GM21526 (cell line): ENCODE measurements at regions not wholly inside any gene's neighbourhood (a gene's known extent, or its start where the extent isn't known, plus 50 kb on each side); places are given as distances from the start of the nearest gene placed in this dataset.

ENCODE experiments used
- ATAC-seq: cut with Tn5 transposase; IDR thresholded peaks from one replicate; pipeline ENCODE4 v1.9.1; 2021; ENCODE audit warnings: moderate library complexity; ENCODE audit not compliant: unreplicated experiment, low FRiP score

DNA sequence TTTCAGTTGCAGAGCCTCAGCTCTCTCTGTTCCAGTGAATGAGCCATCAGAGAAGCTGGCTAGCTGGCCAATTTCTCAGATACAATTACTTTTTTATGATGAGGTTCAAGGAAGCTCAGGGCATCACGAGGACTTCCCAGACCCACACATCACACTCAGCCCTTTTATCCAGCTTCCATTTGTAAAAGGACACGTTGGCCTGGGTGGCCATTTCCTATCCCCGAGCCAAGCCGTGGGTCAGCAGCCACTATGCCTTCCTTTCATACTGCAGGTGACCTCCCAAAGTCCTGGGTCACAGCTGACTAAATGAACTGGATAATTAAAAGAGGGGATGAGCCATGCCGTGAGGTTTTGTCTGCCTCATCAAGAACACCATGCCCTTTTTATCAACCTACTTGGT lies 236.9 kb upstream of the PPARGC1A start:
- no peak for ATAC-seq

DNA sequence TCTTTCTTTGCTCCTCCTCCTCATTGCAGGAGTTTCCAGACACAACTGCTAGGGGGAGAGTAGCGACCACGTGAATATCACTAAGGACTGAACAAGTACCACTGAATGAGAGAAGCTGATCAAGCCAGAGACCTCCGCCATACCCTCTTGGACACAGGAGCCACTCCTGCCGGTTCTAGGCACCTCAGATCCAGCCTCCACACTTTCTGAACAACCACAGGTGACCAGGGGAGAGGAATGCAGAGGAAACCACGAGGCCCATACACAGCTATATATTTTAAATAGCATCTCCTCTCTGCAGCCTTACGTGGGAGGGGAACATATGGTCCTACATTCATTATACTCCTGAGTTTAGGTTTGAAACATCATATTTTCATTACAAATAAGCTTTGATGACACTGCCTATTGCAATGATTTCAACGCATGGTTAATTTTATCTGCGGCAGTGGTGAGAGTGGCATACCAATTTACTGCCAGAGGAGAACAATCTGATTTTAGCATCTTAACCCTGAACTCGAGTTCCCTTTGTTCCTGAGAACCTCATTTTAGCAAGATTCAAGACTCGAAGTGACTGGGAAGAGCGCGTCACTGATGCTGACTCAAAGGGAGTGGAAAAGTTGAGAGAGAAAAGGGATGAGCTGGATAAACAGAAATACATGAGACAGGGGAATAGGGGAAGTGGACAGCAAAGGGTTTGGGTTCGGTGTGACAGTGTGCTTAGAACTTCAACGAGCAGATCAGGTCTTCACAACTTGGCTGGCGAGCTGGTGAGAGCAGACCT lies 231.7 kb upstream of the PPARGC1A start:
- ATAC-seq = no peak

- ATAC-seq = no peak
These were observed 228.1 kb upstream of the PPARGC1A start for GRCh38 chr4:24117975-24118374.

- no peak for ATAC-seq
These were observed 226.3 kb upstream of the PPARGC1A start for GRCh38 chr4:24116107-24116506.

- no peak for ATAC-seq
These were observed 225.2 kb upstream of the PPARGC1A start for GRCh38 chr4:24114919-24115500.

GRCh38 chr4:24114444-24114843 lies 224.6 kb upstream of the PPARGC1A start:
- ATAC-seq = no peak

- ATAC-seq = no peak
These were observed 222.6 kb upstream of the PPARGC1A start for GRCh38 chr4:24112466-24112865.

DNA sequence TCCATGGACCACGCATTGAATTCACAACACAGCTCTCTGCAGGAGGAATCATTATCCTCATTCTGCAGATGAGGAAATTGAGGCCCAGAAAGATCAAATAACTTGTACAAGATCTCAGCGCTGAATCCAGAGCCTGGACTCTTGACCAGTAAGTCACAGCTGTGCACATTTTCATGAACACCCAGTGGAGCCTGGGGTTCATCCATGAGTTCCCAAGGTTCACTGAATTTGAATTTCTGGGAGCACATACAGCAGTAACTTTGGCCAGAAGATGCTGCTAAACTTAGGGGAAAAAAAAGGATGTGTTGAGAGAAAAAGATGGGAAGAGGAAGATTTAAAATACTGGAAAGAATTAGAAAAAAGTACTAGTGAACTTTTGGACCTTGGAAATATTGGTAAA lies 218.7 kb upstream of the PPARGC1A start:
- ATAC-seq = no peak

GRCh38 chr4:24105327-24106038 lies 215.6 kb upstream of the PPARGC1A start:
- no peak for ATAC-seq

- no peak for ATAC-seq
These were observed 214.3 kb upstream of the PPARGC1A start for GRCh38 chr4:24104158-24104565.

DNA sequence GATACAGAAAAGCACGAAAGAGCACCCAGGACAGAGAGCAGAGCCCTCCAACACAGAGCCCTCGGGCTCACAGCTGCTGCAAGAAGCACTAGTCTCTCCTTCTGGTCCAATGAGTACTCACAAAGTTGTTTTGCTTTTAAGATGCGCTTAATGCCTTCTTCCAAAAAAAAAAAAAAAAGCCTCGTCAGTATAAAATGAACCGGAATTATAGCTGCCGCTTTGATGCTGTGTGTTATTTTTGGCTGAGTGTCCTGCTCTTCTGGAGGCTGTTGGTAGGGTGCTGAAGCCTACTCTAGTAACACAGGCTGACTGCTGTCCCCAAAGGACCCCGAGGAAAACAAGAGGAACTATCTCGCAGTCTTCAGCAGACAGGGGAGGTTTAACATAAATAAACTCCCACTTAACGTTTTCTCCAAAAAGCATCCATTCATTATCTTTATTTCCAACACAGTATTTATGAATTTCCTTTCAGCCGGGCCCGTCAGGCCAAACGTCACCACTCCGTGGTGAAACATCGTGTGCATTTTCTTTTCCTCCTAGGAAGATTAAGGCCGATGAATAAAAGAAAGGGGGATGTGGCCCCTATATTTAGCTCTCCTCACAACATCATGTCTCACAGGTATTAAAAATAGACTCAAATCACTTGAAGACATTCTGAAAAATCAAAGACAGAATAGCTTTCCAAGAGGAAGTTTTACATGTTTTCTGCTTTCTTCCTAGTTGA lies 213.7 kb upstream of the PPARGC1A start:
- ATAC-seq = no peak

- ATAC-seq = no peak
These were observed 212.8 kb upstream of the PPARGC1A start for GRCh38 chr4:24102621-24103020.

DNA sequence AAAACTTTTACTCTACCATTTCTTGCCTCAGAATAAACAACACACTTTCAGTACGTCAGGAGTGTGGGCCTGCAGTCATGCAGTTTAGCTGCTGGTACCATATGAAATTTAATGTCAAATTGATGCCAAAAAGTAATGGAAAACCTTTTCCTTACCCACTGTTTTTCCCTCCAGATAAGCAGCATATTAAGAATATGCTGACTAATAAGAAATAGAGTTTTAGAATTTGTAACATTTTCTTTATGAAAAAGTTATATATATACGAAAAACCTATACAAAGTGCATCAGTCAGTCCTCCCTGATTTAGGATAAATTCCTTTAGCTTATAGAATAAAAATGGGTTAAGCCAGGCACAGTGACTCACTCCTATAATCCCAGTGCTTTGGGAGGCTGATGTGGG lies 206.8 kb upstream of the PPARGC1A start:
- ATAC-seq = no peak

GRCh38 chr4:24094726-24095125 lies 204.9 kb upstream of the PPARGC1A start:
- ATAC-seq = no peak

DNA sequence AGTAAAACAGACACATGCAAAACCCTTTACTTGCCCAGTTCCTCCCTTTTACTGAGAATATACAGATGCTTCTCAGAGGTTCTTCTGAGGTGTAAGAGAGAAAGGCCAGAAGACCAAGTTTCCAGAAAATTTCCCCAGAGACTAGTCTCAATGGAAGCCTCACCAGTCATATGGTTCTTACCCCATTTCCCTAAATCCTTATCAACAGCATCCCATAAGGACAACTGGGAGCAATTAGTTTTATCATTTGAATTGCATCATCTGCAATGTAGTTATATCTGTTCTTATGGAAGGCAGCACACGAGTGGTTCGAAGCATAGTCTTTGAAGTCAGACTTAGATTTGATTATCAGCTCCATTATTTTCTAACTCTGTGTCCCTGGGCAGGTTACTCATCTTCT lies 203.6 kb upstream of the PPARGC1A start:
- no peak for ATAC-seq

DNA sequence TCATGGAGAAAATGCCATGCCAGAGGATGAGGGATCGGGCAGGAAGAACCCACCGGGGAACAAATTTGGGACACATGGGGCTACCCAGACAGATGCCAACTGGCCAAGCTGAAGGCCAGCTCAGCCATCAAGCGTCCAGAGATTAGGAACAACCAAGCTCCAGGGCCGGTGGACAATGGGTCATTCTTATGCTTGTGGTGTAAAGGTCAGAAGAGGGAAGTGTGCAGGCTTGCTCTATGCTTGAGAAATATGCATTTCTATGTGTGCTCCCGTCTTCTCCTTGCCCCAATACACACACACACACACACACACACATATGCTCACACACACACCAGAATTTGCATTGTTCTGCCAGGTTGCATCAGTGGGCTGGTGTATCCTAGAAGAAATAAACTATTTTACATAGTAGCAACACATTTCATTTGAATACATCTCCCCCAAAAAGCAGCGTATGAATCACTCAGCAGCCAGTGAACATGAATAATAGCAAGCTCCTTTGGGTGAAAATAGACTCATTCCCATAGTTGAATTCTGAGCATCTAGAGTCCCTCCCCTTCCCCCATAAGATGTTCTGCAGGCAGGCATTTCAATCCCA lies 201.9 kb upstream of the PPARGC1A start:
- ATAC-seq = no peak

DNA sequence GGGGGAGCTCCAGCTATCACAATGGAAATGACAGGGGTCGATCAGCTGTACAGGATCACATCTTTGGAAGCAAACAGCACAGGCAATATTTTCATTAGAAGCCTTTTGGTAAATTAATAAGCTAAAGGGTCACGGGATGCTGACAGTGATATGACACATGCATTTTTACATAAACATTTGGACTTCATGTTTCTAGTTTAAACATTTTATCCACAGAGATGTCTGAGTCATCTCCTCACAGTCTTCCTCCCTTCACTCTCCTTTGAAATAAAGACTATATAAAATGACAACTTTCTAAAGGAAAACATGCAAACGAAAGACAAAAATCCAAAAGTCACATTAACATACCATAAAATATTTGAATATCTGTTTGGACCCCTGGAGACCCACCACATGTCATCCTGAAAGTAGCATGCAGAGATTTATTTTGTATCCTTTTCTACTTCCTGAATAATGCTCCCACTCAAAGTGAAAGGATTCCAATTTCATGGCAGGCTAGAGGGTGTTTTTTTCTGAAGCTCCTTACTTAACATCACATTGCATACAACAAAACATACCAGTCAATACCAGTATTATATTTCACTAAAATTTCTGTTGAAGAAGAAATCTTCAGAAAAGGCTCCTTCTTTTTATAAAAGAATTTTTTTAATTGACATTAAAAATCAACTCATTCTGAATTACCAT lies 200.1 kb upstream of the PPARGC1A start:
- no peak for ATAC-seq

DNA sequence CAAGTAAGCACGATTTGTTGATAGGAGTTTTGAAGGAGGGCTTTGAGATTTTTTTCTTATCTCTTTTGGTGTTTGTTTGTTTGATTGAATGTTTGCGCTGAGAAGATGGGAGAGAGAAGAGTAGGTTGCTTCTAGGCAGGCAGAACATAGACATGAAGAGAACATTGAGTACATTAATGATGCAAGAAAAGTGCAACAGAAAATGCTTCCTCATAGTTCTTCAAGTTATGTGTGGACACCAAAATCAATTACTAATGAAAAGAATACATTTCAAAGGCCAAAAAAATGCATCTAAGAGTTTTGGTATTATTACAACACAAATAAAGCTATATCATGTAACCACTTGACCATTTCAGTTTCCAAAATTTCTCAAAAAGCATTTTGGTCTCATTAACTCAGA lies 191.0 kb upstream of the PPARGC1A start:
- no peak for ATAC-seq

DNA sequence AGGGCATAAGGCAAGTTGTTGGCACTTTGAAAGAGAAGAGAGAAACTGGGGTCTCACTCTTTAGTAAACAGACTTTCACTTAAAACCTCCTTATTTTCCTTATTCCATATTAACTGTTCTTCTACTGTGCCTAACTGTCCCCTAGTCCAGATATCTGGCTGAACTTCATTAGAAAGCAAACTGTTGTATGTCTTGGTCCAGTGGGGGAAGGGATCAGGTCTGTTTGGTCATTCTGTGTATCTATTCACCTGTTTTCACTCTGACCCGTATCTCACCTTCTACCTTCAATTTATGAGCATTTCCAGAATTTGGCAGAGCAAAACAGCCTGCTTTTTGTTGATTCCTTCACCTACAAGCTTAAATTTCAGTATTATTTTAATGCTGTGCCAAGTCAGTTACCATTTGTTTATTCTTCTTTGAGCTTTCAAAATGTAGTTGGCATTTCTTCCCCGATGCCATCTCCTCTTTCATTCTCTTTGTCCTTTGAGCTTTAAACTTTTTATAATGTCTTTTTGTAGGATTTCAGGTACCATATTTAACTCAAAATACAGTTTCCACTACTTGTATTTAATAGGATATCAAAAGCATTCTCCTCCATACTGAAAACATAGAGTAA lies 188.6 kb upstream of the PPARGC1A start:
- no peak for ATAC-seq

DNA sequence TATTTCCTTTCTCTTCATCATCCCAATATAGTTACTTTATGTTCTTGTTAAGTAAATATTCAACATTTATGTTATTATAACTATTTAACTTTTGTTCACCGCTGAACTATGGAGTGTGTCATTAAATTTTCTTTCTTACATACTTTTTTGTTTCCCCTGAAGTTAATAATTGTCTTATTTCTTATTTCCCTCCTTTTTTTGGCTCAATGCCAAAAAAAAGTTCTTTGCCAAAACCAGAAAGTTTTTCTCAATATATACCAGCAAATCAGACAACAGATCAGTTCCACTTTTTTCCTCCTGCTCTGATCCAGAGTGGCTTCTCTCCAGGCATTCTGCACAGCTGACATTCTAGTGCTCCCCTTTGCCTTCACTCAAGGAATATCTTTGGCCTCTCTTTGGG lies 187.0 kb upstream of the PPARGC1A start:
- no peak for ATAC-seq
